Body of pancreas (tissue), 4 donors: ENCODE measurements at regions not wholly inside any gene's neighbourhood (a gene's known extent, or its start where the extent isn't known, plus 50 kb on each side); places are given as distances from the start of the nearest gene placed in this dataset.

Experiments used
- ATAC-seq: fragments of 150-250 bp; one replicate; pipeline ENCODE4 v1.9.1; 2016
- DNase-seq, 4 donors: peaks; one replicate each; pipeline ENCODE4 v3.0.0-alpha.2; 2019
- H3K27ac ChIP-seq, 4 donors: fragments of 200-600 bp; sonication (generic); 1 replicate in 3 of 4; 2 replicates in 1 of 4; pipeline versions ENCODE4 v1.5.1 to v1.6.1; 2016 to 2019; ENCODE audit warnings: mild to moderate bottlenecking in 1 of 4, mixed read lengths in 1 of 4, moderate library complexity in 1 of 4
- H3K27me3 ChIP-seq, 2 donors: fragments of 200-600 bp; sonication (generic); one replicate each; pipeline ENCODE4 v1.6.0; 2016; ENCODE audit warnings: mild to moderate bottlenecking in 1 of 2
- H3K36me3 ChIP-seq, 2 donors: fragments of 200-600 bp; sonication (generic); replicated peaks in 1 of 2; 2 replicates each; pipeline ENCODE4 v1.5.1; 2016; ENCODE audit warnings: low read depth in 2 of 2; ENCODE audit not compliant: insufficient read depth in 1 of 2
- H3K4me1 ChIP-seq: fragments of 200-600 bp; sonication (generic); one replicate; pipeline ENCODE4 v1.6.0; 2016
- H3K4me3 ChIP-seq, 2 donors: fragments of 200-600 bp; sonication (generic); 1 replicate in 1 of 2; 2 replicates in 1 of 2; pipeline ENCODE4 v1.5.1; 2016 to 2019
- H3K9me3 ChIP-seq, 3 donors: fragments of 200-600 bp; sonication (generic); 1 replicate in 2 of 3; 2 replicates in 1 of 3; pipeline ENCODE4 v1.5.1; 2016
- CTCF ChIP-seq, 7 experiments: fragments of 450-650 bp in 4 of 7; fragments of 200-600 bp in 3 of 7; sonication (generic) in 3 of 7; IDR thresholded peaks; one replicate each; pipeline ENCODE4 v1.5.1; 2016 to 2019; ENCODE audit warnings: antibody characterized with exemption in 7 of 7
- POLR2A ChIP-seq, 3 donors: fragments of 450-650 bp; IDR thresholded peaks; one replicate each; pipeline ENCODE4 v1.6.1; 2016; ENCODE audit warnings: antibody characterized with exemption in 3 of 3, mild to moderate bottlenecking in 2 of 3
- WGBS, 2 donors: methylation state at CpG; one replicate each; pipeline ENCODE4 v1.1.5; 2017; 5-methylcytosine and 5-hydroxymethylcytosine counted together
- intact Hi-C: fragments of 100-400 bp; cut with DNase I; formaldehyde crosslinking; loops from one replicate; pipeline ENCODE4 v1.15.1; 2023

- Histone ChIP-seq H3K27me3 (no peaks in the 10 kb centered on the region), H3K27ac (no peak overlapping the region), H3K4me1 (peaks cover 6% of the 10 kb centered on the region), H3K4me3 (no peak overlapping the region), H3K36me3 (no peaks in the 10 kb centered on the region), H3K9me3 (no peaks in the 10 kb centered on the region)
- no peak for TF ChIP-seq CTCF (IDR thresholded peaks at IDR 0.05)
- TF ChIP-seq POLR2A (IDR thresholded peaks at IDR 0.05): no peak
- ATAC-seq (no peak), DNase-seq (no peak)
- intact Hi-C loops: no loop called here
These were observed 99.8 kb upstream of the ELAC2 start for GRCh38 chr17:13117616-13118015.

- no peak overlapping the region for H3K27ac ChIP-seq
- no peaks in the 10 kb centered on the region for H3K9me3 ChIP-seq
- ATAC-seq (peak; percentile 62), DNase-seq (peak; percentile 5 to 47 (median 37))
- no peaks in the 10 kb centered on the region for H3K36me3 ChIP-seq
- H3K4me3 ChIP-seq: no peak overlapping the region
- intact Hi-C loops: no loop called here
- peaks cover 6% of the 10 kb centered on the region for H3K4me1 ChIP-seq
- WGBS, 2 donors: 5 to 8% methylated on average over 13 to 16 of the region's 16 CpGs
- TF ChIP-seq CTCF (IDR thresholded peaks at IDR 0.05) (peak; percentile 54 to 69 (median 64)), POLR2A (IDR thresholded peaks at IDR 0.05) (no peak)
- no peaks in the 10 kb centered on the region for H3K27me3 ChIP-seq
These were observed 96.8 kb upstream of the ELAC2 start for GRCh38 chr17:13114601-13115031.

- intact Hi-C loops: no loop called here
- no peak overlapping the region for H3K4me3 ChIP-seq
- H3K27ac ChIP-seq: no peak overlapping the region
- peaks cover 6% of the 10 kb centered on the region for H3K4me1 ChIP-seq
- DNase-seq: no peak
- H3K9me3 ChIP-seq: no peaks in the 10 kb centered on the region
- WGBS, 2 donors: 51 to 55% methylated on average over 16 of the region's 16 CpGs
- no peaks in the 10 kb centered on the region for H3K27me3 ChIP-seq
- no peaks in the 10 kb centered on the region for H3K36me3 ChIP-seq
- ATAC-seq: no peak
- no peak for TF ChIP-seq CTCF (IDR thresholded peaks at IDR 0.05)
- no peak for TF ChIP-seq POLR2A (IDR thresholded peaks at IDR 0.05)
These were observed 96.1 kb upstream of the ELAC2 start for GRCh38 chr17:13113821-13114525.

GRCh38 chr17:13107676-13108235 is 89.9 kb upstream of the ELAC2 start:
- no peak overlapping the region for H3K4me3 ChIP-seq
- DNase-seq: no peak
- H3K4me1 ChIP-seq: no peaks in the 10 kb centered on the region
- H3K27me3 ChIP-seq: no peaks in the 10 kb centered on the region
- no peaks in the 10 kb centered on the region for H3K36me3 ChIP-seq
- H3K27ac ChIP-seq: no peak overlapping the region
- WGBS, 2 donors: 82 to 84% methylated on average over 12 of the region's 12 CpGs
- no peaks in the 10 kb centered on the region for H3K9me3 ChIP-seq
- no peak for ATAC-seq
- TF ChIP-seq CTCF (IDR thresholded peaks at IDR 0.05) (no peak), POLR2A (IDR thresholded peaks at IDR 0.05) (no peak)
- intact Hi-C loops: loop anchor here (10.0 kb wide), 1 partner anchor 53 kb away; no protein-coding TSS in a partner anchor

- ATAC-seq (no peak), DNase-seq (no peak)
- no peaks in the 10 kb centered on the region for H3K9me3 ChIP-seq
- no peak overlapping the region for H3K4me3 ChIP-seq
- H3K36me3 ChIP-seq: no peaks in the 10 kb centered on the region
- TF ChIP-seq CTCF (IDR thresholded peaks at IDR 0.05) (no peak), POLR2A (IDR thresholded peaks at IDR 0.05) (no peak)
- H3K27me3 ChIP-seq: no peaks in the 10 kb centered on the region
- no peak overlapping the region for H3K27ac ChIP-seq
- no peaks in the 10 kb centered on the region for H3K4me1 ChIP-seq
- intact Hi-C loops: loop anchor here (10.0 kb wide), 1 partner anchor 51 kb away; no protein-coding TSS in a partner anchor
- 87 to 90% methylated on average over 5 of the region's 5 CpGs for WGBS, 2 donors
These were observed 88.3 kb upstream of the ELAC2 start for GRCh38 chr17:13106171-13106570.
